Panc1 (cell line): ENCODE measurements at regions not wholly inside any gene's neighbourhood (a gene's known extent, or its start where the extent isn't known, plus 50 kb on each side); places are given as distances from the start of the nearest gene placed in this dataset.

Experiments used
- CTCF ChIP-seq: fragments of 450-650 bp; IDR thresholded peaks from 2 replicates; pipeline ENCODE4 v1.5.1; 2017; ENCODE audit warnings: mild to moderate bottlenecking
- POLR2AphosphoS5 ChIP-seq: IDR thresholded peaks from 2 replicates; pipeline ENCODE4 v1.6.1; 2012; ENCODE audit warnings: mild to moderate bottlenecking, low read depth, low read length, moderate library complexity
- SIN3A ChIP-seq: IDR thresholded peaks from 2 replicates; pipeline ENCODE4 v1.6.1; 2012; ENCODE audit warnings: low read depth, mild to moderate bottlenecking, low read length, moderate library complexity, borderline replicate concordance; ENCODE audit not compliant: insufficient read depth

- TF ChIP-seq CTCF (no peak), SIN3A (no peak), POLR2AphosphoS5 (no peak)
Observed at GRCh38 chr2:155866477-155866876, 466.0 kb downstream of the NR4A2 start.
